HG03139 (cell line): ENCODE measurements at regions not wholly inside any gene's neighbourhood (a gene's known extent, or its start where the extent isn't known, plus 50 kb on each side); places are given as distances from the start of the nearest gene placed in this dataset.

ENCODE experiments used
- ATAC-seq: cut with Tn5 transposase; IDR thresholded peaks from one replicate; pipeline ENCODE4 v1.9.1; 2021; ENCODE audit not compliant: unreplicated experiment

DNA sequence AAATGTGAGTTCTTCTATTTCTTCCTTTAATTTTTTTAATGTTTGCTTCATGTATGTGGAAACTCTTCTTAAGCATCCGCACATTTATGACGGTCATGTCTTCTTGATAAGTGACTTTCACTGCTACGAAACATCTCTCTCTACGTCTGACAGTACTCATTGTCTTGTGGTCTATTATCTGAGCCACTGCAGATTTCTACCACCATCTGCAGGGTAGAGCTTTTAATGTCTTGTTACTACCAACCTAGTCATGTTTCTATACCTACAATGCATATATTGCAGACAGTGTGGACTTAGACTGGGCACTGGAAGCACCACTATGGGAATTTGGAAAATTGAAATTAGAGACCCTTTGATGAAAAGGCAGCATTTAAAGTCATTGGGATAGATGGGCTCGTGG lies 75.4 kb upstream of the ARHGEF7 start:
- ATAC-seq = no peak

- no peak for ATAC-seq
Observed at GRCh38 chr13:111038887-111039286, 76.2 kb upstream of the ARHGEF7 start.

DNA sequence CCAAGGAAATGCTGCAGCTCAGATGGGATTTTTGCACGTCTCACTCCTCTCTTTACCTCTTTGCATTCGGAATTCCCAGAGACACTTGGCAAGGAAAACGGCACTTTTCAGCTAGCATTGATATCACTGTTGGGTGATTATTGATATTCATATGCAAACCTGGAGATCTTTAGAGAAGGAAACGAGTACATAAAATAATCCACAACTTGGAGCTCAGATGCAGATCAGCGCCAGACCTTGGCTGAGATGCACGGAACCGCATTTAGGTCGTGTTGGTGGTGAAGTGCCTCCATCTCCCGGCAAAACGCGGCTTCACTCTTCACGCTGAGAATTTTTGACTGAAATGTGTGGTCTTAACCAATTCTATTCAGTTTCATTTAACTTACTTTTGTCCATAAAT lies 77.2 kb upstream of the ARHGEF7 start:
- ATAC-seq = no peak

GRCh38 chr13:111036665-111037064 lies 78.4 kb upstream of the ARHGEF7 start:
- no peak for ATAC-seq

- no peak for ATAC-seq
Observed at GRCh38 chr13:111035861-111036260, 79.2 kb upstream of the ARHGEF7 start.

GRCh38 chr13:111034811-111035210 lies 80.3 kb upstream of the ARHGEF7 start:
- no peak for ATAC-seq

GRCh38 chr13:111033172-111034130 lies 81.7 kb upstream of the ARHGEF7 start:
- no peak for ATAC-seq

DNA sequence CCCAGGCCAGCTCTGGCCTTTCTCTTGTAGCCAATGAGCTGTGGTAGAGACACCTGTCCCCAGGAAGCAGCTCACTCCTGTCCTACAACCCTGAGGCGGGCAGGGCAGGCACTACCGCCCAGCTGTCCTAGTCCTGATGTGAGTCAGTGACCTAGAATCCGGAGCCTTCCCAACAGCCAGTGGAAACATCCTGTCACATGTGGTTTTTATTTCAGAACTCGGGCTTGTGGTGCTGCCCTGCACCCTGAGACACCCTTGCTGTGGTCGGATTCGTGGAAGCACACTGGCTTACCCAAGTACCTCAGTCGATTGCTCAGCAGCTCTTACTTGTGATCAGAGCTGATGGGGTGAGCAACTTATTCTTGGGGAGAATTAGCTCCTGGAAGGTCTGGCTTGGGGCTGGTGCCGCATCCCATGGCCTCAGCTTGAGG lies 83.6 kb upstream of the ARHGEF7 start:
- ATAC-seq = no peak

GRCh38 chr13:111029957-111030609 lies 85.0 kb upstream of the ARHGEF7 start:
- no peak for ATAC-seq

- ATAC-seq = no peak
Observed at GRCh38 chr13:111027458-111028439, 87.4 kb upstream of the ARHGEF7 start.

GRCh38 chr13:111025310-111025709 lies 89.8 kb upstream of the ARHGEF7 start:
- ATAC-seq = no peak

GRCh38 chr13:111022886-111023285 lies 92.2 kb upstream of the ARHGEF7 start:
- no peak for ATAC-seq

DNA sequence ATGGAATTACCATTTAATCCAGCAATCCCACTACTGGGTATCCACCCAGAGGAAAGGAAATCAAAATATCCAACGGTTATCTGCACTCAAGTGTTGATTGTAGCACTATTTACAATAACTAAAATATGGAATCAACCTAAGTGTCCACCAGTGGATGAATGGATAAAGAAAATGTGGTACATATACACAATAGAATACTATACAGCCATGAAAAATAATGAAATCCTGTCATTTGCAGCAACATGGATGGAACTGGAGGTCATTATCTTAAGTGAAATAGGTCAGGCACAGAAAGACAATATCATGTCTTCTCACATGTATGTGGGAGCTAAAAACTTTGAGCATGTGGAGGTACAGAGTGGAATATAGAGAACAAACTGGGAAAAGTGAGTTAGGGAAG lies 92.9 kb upstream of the ARHGEF7 start:
- no peak for ATAC-seq

DNA sequence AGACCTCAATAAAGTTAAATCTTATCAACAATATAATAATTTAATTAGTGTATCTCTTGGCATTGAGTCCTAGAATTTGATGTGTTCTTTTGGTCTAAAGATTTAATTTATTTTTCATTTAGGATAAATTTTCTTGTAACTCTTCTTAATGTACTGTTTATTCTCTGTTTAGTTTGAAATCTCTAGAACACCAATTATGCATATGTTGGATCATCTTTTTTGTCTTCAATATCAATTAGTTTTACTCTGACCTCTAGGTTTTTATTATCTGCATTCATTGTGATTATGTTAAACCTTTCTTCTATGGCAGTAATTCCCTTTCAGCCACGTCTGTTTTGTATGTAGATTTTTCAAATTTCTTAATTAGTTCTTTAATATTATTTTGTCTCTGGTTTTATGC lies 93.8 kb upstream of the ARHGEF7 start:
- no peak for ATAC-seq

GRCh38 chr13:111020546-111020945 lies 94.6 kb upstream of the ARHGEF7 start:
- ATAC-seq = no peak

GRCh38 chr13:111020021-111020420 lies 95.1 kb upstream of the ARHGEF7 start:
- no peak for ATAC-seq

- ATAC-seq = no peak
Observed at GRCh38 chr13:111017755-111018459, 97.2 kb upstream of the ARHGEF7 start.

GRCh38 chr13:111013196-111013595 lies 98.3 kb upstream of the ANKRD10 start:
- no peak for ATAC-seq

GRCh38 chr13:111011899-111012298 lies 97.0 kb upstream of the ANKRD10 start:
- ATAC-seq = no peak

DNA sequence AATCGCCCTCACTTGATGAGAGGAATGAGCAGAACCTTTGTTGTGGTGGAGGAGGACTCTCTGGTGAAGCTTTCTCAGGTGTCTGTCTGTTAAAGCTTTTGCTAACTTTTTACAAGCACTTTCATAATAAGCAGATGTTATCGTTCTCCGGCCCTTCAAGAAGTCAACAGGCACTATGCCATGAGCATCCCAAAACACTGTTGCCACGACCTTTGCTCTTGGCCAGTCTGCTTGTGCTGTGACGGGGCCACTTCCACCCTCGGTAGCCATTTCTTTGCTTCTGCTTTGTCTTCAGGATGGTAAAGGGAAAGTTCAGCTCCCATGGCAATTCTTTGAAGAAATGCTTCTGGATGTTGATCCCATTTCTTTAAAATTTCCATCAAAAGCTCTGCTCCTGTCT lies 93.5 kb upstream of the ANKRD10 start:
- ATAC-seq = no peak
